ENCODE measurements at regions not wholly inside any gene's neighbourhood (a gene's known extent, or its start where the extent isn't known, plus 50 kb on each side); places are given as distances from the start of the nearest gene placed in this dataset.
"Not testable (repeated sequence)": the region's sequence is repeated elsewhere in the genome, so short reads cannot be mapped to it uniquely, and the experiment has no call there.

DNA sequence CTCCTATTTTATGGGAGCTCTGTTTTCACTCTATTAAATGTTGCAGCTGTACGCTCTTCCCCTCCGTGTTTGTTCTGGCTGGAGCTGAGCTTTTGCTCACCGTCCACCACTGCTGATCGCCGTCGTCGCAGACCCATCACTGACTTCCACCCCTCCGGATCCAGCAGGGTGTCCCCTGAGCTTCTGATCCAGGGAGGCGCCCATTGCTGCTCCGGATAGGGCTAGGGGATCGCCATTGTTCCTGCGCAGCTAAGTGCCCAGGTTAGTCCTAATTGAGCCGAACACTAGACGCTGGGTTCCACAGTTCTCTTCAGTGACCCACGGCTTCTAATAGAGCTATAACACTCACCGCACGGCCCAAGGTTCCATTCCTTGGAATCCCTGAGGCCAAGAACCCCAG lies 96.2 kb upstream of the PRDM9 start:
- TF ChIP-seq, protein P1, sequence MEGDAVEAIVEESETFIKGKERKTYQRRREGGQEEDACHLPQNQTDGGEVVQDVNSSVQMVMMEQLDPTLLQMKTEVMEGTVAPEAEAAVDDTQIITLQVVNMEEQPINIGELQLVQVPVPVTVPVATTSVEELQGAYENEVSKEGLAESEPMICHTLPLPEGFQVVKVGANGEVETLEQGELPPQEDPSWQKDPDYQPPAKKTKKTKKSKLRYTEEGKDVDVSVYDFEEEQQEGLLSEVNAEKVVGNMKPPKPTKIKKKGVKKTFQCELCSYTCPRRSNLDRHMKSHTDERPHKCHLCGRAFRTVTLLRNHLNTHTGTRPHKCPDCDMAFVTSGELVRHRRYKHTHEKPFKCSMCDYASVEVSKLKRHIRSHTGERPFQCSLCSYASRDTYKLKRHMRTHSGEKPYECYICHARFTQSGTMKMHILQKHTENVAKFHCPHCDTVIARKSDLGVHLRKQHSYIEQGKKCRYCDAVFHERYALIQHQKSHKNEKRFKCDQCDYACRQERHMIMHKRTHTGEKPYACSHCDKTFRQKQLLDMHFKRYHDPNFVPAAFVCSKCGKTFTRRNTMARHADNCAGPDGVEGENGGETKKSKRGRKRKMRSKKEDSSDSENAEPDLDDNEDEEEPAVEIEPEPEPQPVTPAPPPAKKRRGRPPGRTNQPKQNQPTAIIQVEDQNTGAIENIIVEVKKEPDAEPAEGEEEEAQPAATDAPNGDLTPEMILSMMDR (IDR thresholded peaks at IDR 0.05; ENCODE audit: insufficient read depth in 1 of 2, low read depth in 1 of 2, low read length in 1 of 2, severe bottlenecking in 1 of 2, unreplicated experiment in 1 of 2), result no peak
- no peak overlapping the region for H3K4me3 ChIP-seq (ENCODE audit: low read depth, low read length)
- H3K27me3 Mint-ChIP-seq (ENCODE audit: insufficient read depth, unreplicated experiment), result no peaks in the 10 kb centered on the region
- H3K27ac Mint-ChIP-seq (ENCODE audit: unreplicated experiment), result no peak overlapping the region
- BruUV-seq (replicated peaks), result no TSS peak
- POLR2A ChIA-PET, result no interaction called here
- no peak for DNase-seq
- CTCF ChIA-PET, result no interaction called here
- H3K36me3 Mint-ChIP-seq (ENCODE audit: insufficient read depth, unreplicated experiment), result no peaks in the 10 kb centered on the region
- no peaks in the 10 kb centered on the region for H3K4me1 Mint-ChIP-seq (ENCODE audit: low read depth, unreplicated experiment)
- no peaks in the 10 kb centered on the region for H3K9me3 ChIP-seq
- no peak overlapping the region for H3K4me3 Mint-ChIP-seq (ENCODE audit: unreplicated experiment)
- intact Hi-C loops (cut with micrococcal nuclease; ENCODE audit: unreplicated experiment), result no loop called here
- no peaks in the 10 kb centered on the region for H3K27me3 ChIP-seq (replicated peaks; ENCODE audit: control insufficient read depth, insufficient read depth, low read length)
- no peaks in the 10 kb centered on the region for H3K9me3 Mint-ChIP-seq (ENCODE audit: unreplicated experiment)
- H3K36me3 ChIP-seq (ENCODE audit: control insufficient read depth, insufficient read depth, low read length), result no peaks in the 10 kb centered on the region
- H3K4me1 ChIP-seq, result no peaks in the 10 kb centered on the region

DNA sequence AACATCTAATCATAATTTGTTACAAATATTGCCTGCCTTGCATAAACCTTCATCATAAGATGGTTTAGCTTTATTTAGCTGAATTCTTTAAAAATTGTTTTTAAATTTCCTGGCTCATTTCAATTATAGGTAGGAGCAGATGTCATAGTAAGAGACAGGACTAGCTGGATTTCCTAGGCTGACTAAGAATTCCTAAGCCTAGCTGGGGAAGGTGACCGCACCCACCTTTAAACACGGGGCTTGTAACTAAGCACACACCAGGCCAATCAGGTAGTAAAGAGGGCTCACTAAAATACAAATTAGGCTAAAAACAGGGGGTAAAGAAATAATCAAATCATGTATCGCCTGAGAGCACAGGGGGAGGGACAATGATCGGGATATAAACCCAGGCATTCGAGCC lies 96.6 kb upstream of the PRDM9 start:
- H3K27me3 Mint-ChIP-seq (ENCODE audit: insufficient read depth, unreplicated experiment); intact Hi-C loops (cut with micrococcal nuclease; ENCODE audit: unreplicated experiment); H3K4me1 Mint-ChIP-seq (ENCODE audit: low read depth, unreplicated experiment); H3K27ac Mint-ChIP-seq (ENCODE audit: unreplicated experiment); CTCF ChIA-PET; H3K36me3 ChIP-seq (ENCODE audit: control insufficient read depth, insufficient read depth, low read length); POLR2A ChIA-PET; BruUV-seq (replicated peaks); H3K9me3 Mint-ChIP-seq (ENCODE audit: unreplicated experiment); H3K9me3 ChIP-seq; H3K4me1 ChIP-seq; H3K36me3 Mint-ChIP-seq (ENCODE audit: insufficient read depth, unreplicated experiment); H3K27me3 ChIP-seq (replicated peaks; ENCODE audit: control insufficient read depth, insufficient read depth, low read length); DNase-seq; H3K4me3 ChIP-seq (ENCODE audit: low read depth, low read length); H3K4me3 Mint-ChIP-seq (ENCODE audit: unreplicated experiment): not testable (repeated sequence)

DNA sequence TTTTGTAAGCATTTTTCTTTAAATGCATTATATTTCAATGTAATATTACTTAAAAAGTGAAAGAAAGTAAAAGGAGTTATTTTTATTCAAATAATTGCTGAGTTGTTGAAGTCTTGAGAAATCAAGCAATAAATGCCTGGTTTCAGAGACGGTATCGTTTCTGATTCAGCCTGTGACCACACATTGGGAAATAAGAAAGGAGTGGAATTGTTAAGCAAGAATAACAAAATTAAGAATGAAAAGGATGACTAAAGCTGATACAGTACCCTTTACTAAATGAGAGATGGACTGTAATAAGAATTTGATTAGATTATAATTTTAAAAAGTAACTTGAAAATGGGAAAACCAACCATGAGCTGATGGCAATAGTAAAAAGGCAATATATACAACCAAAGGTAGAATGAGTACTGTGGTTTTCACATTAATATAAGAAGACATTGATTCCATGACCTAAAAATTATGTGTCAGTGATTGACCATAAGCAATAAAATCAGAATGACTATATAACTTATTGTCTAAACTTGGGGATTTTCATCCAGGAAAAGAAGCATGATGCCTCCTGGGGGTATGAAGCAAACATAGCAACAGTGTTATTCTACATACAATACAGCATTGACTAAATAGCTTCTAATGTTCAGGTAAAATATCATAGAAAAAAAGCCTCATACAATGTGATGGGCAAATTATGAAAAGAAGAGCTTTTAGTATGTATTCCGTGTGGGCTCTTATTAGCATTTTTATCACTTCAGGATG lies 101.9 kb upstream of the PRDM9 start:
- TF ChIP-seq, protein P1 (IDR thresholded peaks at IDR 0.05; ENCODE audit: insufficient read depth in 1 of 2, low read depth in 1 of 2, low read length in 1 of 2, severe bottlenecking in 1 of 2, unreplicated experiment in 1 of 2), result no peak
- no peak for DNase-seq
- H3K9me3 Mint-ChIP-seq (ENCODE audit: unreplicated experiment), result no peaks in the 10 kb centered on the region
- H3K27me3 Mint-ChIP-seq (ENCODE audit: insufficient read depth, unreplicated experiment), result no peaks in the 10 kb centered on the region
- CTCF ChIA-PET, result no interaction called here
- BruUV-seq (replicated peaks), result no TSS peak
- no peaks in the 10 kb centered on the region for H3K4me1 ChIP-seq
- no peak overlapping the region for H3K4me3 Mint-ChIP-seq (ENCODE audit: unreplicated experiment)
- no peaks in the 10 kb centered on the region for H3K36me3 Mint-ChIP-seq (ENCODE audit: insufficient read depth, unreplicated experiment)
- 0 out of 2 replicates have a peak, but pooled peaks cover 3% of the 10 kb centered on the region for H3K9me3 ChIP-seq
- no peak overlapping the region for H3K4me3 ChIP-seq (ENCODE audit: low read depth, low read length)
- H3K27me3 ChIP-seq (replicated peaks; ENCODE audit: control insufficient read depth, insufficient read depth, low read length), result no peaks in the 10 kb centered on the region
- H3K36me3 ChIP-seq (ENCODE audit: control insufficient read depth, insufficient read depth, low read length), result no peaks in the 10 kb centered on the region
- H3K4me1 Mint-ChIP-seq (ENCODE audit: low read depth, unreplicated experiment), result no peaks in the 10 kb centered on the region
- intact Hi-C loops (cut with micrococcal nuclease; ENCODE audit: unreplicated experiment), result loop anchor here (5.0 kb wide), 1 partner anchor 198 kb away; no protein-coding TSS in a partner anchor
- POLR2A ChIA-PET, result no interaction called here
- no peak overlapping the region for H3K27ac Mint-ChIP-seq (ENCODE audit: unreplicated experiment)

Data from Caco-2 (cell line).